ENCODE measurements at regions not wholly inside any gene's neighbourhood (a gene's known extent, or its start where the extent isn't known, plus 50 kb on each side); places are given as distances from the start of the nearest gene placed in this dataset.

GRCh38 chr1:239775466-239775865, 316.2 kb upstream of the FMN2 start:
- Histone ChIP-seq H3K27ac (no peak overlapping the region), H3K4me3 (no peak overlapping the region), H3K27me3 (replicated peaks in 1 of 7) (no peaks in the 10 kb centered on the region), H3K36me3 (no peaks in the 10 kb centered on the region), H3K9me3 (no peaks in the 10 kb centered on the region), H3K4me1 (no peaks in the 10 kb centered on the region)
- WGBS, 5 donors = 88 to 93% (median 90%) methylated on average over 6 of the region's 6 CpGs
- intact Hi-C loops (cut with DNase I; ENCODE audit: low total_unique reads) = no loop called here
- no peak for DNase-seq
- no peak for TF ChIP-seq CTCF (IDR thresholded peaks at IDR 0.05 in 8 of 11, conservative IDR thresholded peaks at IDR 0.05 in 3 of 11)
- no peak for TF ChIP-seq POLR2A (IDR thresholded peaks at IDR 0.05)
- no peak for TF ChIP-seq POLR2AphosphoS5 (IDR thresholded peaks at IDR 0.05)

GRCh38 chr1:239778208-239778813, 313.4 kb upstream of the FMN2 start:
- Histone ChIP-seq H3K4me3 (no peak overlapping the region), H3K27ac (no peak overlapping the region), H3K27me3 (replicated peaks in 1 of 7) (no peaks in the 10 kb centered on the region), H3K36me3 (no peaks in the 10 kb centered on the region), H3K4me1 (no peaks in the 10 kb centered on the region), H3K9me3 (no peaks in the 10 kb centered on the region)
- TF ChIP-seq POLR2A (IDR thresholded peaks at IDR 0.05) (no peak), POLR2AphosphoS5 (IDR thresholded peaks at IDR 0.05) (no peak), CTCF (IDR thresholded peaks at IDR 0.05 in 8 of 11, conservative IDR thresholded peaks at IDR 0.05 in 3 of 11) (no peak)
- DNase-seq = no peak
- intact Hi-C loops (cut with DNase I; ENCODE audit: low total_unique reads) = no loop called here
- 72 to 82% (median 80%) methylated on average over 6 of the region's 6 CpGs for WGBS, 5 donors

- H3K27me3 ChIP-seq (replicated peaks in 1 of 7) = no peaks in the 10 kb centered on the region
- intact Hi-C loops (cut with DNase I; ENCODE audit: low total_unique reads) = no loop called here
- no peak for TF ChIP-seq CTCF (IDR thresholded peaks at IDR 0.05 in 8 of 11, conservative IDR thresholded peaks at IDR 0.05 in 3 of 11)
- no peaks in the 10 kb centered on the region for H3K4me1 ChIP-seq
- H3K36me3 ChIP-seq = no peaks in the 10 kb centered on the region
- no peak overlapping the region for H3K27ac ChIP-seq
- no peaks in the 10 kb centered on the region for H3K9me3 ChIP-seq
- no peak overlapping the region for H3K4me3 ChIP-seq
- 88 to 98% (median 96%) methylated on average over 2 of the region's 2 CpGs for WGBS, 5 donors
- no peak for DNase-seq
These were observed 311.7 kb upstream of the FMN2 start for GRCh38 chr1:239779962-239780361.

GRCh38 chr1:239784896-239785295, 306.8 kb upstream of the FMN2 start:
- TF ChIP-seq POLR2AphosphoS5 (IDR thresholded peaks at IDR 0.05) (no peak), POLR2A (IDR thresholded peaks at IDR 0.05) (no peak)
- no peak for DNase-seq
- Histone ChIP-seq H3K27ac (no peak overlapping the region), H3K9me3 (no peaks in the 10 kb centered on the region), H3K27me3 (replicated peaks in 1 of 7) (no peaks in the 10 kb centered on the region), H3K4me3 (no peak overlapping the region), H3K36me3 (no peaks in the 10 kb centered on the region), H3K4me1 (no peaks in the 10 kb centered on the region)
- WGBS, 5 donors = 72 to 96% (median 82%) methylated on average over 3 of the region's 3 CpGs
- intact Hi-C loops (cut with DNase I; ENCODE audit: low total_unique reads) = no loop called here

GRCh38 chr1:239785576-239785975, 306.1 kb upstream of the FMN2 start:
- TF ChIP-seq CTCF (IDR thresholded peaks at IDR 0.05 in 8 of 11, conservative IDR thresholded peaks at IDR 0.05 in 3 of 11) (no peak), POLR2AphosphoS5 (IDR thresholded peaks at IDR 0.05) (no peak), POLR2A (IDR thresholded peaks at IDR 0.05) (no peak)
- Histone ChIP-seq H3K4me3 (no peak overlapping the region), H3K36me3 (no peaks in the 10 kb centered on the region), H3K27me3 (replicated peaks in 1 of 7) (no peaks in the 10 kb centered on the region), H3K27ac (no peak overlapping the region), H3K9me3 (no peaks in the 10 kb centered on the region), H3K4me1 (no peaks in the 10 kb centered on the region)
- intact Hi-C loops (cut with DNase I; ENCODE audit: low total_unique reads) = no loop called here
- no peak for DNase-seq
- WGBS, 5 donors = 76 to 88% (median 81%) methylated on average over 1 of the region's 1 CpG
